ENCODE measurements at regions not wholly inside any gene's neighbourhood (a gene's known extent, or its start where the extent isn't known, plus 50 kb on each side); places are given as distances from the start of the nearest gene placed in this dataset.

DNA sequence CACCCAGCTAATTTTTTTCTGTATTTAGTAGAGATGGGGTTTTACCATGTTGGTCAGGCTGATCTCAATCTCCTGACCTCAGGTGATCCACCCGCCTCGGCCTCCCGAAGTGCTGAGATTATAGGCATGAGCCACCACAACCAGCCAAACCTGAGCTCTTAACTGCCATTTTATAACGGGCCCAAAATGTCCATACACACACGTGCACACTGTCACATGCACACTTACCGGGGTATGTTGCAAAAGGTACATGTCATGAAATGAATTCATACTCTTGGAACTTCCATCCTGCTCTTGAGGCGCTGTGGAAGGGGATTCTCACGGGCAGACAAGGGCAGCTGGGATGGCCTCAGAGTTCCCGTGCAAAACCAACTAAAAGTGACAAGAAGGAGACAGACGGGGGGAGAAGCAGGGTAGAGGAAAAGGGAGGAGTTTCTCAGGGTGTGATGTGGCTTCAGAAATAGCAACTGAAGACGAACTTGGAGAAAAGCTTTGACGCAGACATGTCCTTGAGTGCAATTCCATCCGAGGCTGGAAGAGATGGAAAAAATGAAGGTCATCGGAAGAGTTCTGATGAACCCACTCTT lies 110.9 kb downstream of the BDH1 start:
- TF ChIP-seq ASH2L (IDR thresholded peaks at IDR 0.05; ENCODE audit: low read length), result no peak
- TF ChIP-seq, protein P1, sequence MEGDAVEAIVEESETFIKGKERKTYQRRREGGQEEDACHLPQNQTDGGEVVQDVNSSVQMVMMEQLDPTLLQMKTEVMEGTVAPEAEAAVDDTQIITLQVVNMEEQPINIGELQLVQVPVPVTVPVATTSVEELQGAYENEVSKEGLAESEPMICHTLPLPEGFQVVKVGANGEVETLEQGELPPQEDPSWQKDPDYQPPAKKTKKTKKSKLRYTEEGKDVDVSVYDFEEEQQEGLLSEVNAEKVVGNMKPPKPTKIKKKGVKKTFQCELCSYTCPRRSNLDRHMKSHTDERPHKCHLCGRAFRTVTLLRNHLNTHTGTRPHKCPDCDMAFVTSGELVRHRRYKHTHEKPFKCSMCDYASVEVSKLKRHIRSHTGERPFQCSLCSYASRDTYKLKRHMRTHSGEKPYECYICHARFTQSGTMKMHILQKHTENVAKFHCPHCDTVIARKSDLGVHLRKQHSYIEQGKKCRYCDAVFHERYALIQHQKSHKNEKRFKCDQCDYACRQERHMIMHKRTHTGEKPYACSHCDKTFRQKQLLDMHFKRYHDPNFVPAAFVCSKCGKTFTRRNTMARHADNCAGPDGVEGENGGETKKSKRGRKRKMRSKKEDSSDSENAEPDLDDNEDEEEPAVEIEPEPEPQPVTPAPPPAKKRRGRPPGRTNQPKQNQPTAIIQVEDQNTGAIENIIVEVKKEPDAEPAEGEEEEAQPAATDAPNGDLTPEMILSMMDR (IDR thresholded peaks at IDR 0.05; ENCODE audit: control extremely low read depth in 1 of 3, insufficient read depth in 1 of 3, low read depth in 1 of 3, low read length in 3 of 3), result no peak
- TF ChIP-seq BCL11A (IDR thresholded peaks at IDR 0.05; ENCODE audit: low read depth in 2 of 2, low read length in 2 of 2), result no peak
- no peak for TF ChIP-seq RAD21 (IDR thresholded peaks at IDR 0.05 in 1 of 2, conservative IDR thresholded peaks at IDR 0.05 in 1 of 2; ENCODE audit: low read depth in 2 of 2, low read length in 2 of 2)
- TF ChIP-seq HDAC2 (IDR thresholded peaks at IDR 0.05; ENCODE audit: borderline replicate concordance in 1 of 2, low read depth in 2 of 2, low read length in 2 of 2), result no peak
- TF ChIP-seq GABPA (IDR thresholded peaks at IDR 0.05; ENCODE audit: borderline replicate concordance, insufficient read depth, low read length), result no peak
- TF ChIP-seq POLR2A (IDR thresholded peaks at IDR 0.05; ENCODE audit: control extremely low read depth in 1 of 2, low read depth in 2 of 2, low read length in 2 of 2), result no peak
- TF ChIP-seq TAF1 (IDR thresholded peaks at IDR 0.05; ENCODE audit: low read depth, low read length), result no peak
- no peak for TF ChIP-seq EZH2 (IDR thresholded peaks at IDR 0.05; ENCODE audit: low read depth, low read length, severe bottlenecking)
- TF ChIP-seq EP300 (IDR thresholded peaks at IDR 0.05; ENCODE audit: borderline replicate concordance in 1 of 2, low read depth in 2 of 2, low read length in 2 of 2), result no peak
- TF ChIP-seq CREB1 (IDR thresholded peaks at IDR 0.05), result no peak
- TF ChIP-seq, protein P2, sequence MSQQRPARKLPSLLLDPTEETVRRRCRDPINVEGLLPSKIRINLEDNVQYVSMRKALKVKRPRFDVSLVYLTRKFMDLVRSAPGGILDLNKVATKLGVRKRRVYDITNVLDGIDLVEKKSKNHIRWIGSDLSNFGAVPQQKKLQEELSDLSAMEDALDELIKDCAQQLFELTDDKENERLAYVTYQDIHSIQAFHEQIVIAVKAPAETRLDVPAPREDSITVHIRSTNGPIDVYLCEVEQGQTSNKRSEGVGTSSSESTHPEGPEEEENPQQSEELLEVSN (IDR thresholded peaks at IDR 0.05), result no peak

Data from H1 (cell line).